ENCODE measurements at regions not wholly inside any gene's neighbourhood (a gene's known extent, or its start where the extent isn't known, plus 50 kb on each side); places are given as distances from the start of the nearest gene placed in this dataset.

DNA sequence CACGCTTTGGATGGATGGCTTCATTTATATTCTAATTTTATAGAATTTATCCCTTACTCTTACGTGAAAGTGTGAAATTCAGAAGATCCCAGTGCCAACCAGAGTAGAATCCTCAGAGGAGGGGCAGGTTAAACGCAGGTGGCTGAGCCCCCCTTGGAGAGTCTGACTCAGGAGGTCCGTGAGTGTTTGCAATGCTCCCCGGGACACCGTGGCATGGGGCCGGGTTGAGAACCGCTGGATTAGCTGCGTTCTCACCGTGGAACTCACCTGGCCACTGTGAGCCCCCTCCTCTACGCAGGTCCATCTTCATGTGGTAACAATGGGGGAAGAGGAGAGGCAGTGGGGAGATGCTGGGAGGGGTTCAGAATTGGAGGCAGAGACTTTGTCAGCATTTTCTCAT is 638.0 kb upstream of the MKI67 start:
- no peaks in the 10 kb centered on the region for H3K36me3 ChIP-seq (ENCODE audit: control insufficient read depth, insufficient read depth, low read length)
- no peaks in the 10 kb centered on the region for H3K4me1 ChIP-seq (ENCODE audit: control insufficient read depth, insufficient read depth, low read length)
- no peak overlapping the region for H3K4me3 ChIP-seq (ENCODE audit: low read length)
- H3K9ac ChIP-seq (ENCODE audit: low read length): no peak overlapping the region
- H3K9me3 ChIP-seq (ENCODE audit: control insufficient read depth, low read length): no peaks in the 10 kb centered on the region
- no peaks in the 10 kb centered on the region for H3K27me3 ChIP-seq (ENCODE audit: control insufficient read depth, insufficient read depth, low read length)

DNA sequence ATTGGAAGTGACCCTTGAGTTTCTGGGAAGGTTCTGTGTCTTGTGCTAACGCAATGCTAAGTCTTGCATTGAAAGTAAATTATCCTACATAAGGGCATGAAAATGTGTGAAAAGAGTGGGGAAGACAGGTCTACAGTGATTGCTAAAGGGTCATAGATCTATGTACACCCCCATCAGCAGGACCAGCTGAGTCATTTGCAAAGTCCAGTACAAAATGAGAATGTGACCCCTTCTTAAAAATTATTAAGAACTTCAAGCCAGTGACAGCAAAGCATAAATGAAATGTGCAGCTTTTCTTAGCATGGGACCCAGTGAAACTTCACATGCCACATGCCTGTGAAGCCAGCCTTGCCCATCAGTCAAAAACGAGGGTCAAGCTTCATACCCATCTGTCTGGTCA is 640.7 kb upstream of the MKI67 start:
- Histone ChIP-seq H3K9me3 (ENCODE audit: control insufficient read depth, low read length) (no peaks in the 10 kb centered on the region), H3K4me1 (ENCODE audit: control insufficient read depth, insufficient read depth, low read length) (no peaks in the 10 kb centered on the region), H3K36me3 (ENCODE audit: control insufficient read depth, insufficient read depth, low read length) (no peaks in the 10 kb centered on the region), H3K9ac (ENCODE audit: low read length) (no peak overlapping the region), H3K4me3 (ENCODE audit: low read length) (no peak overlapping the region), H3K27me3 (ENCODE audit: control insufficient read depth, insufficient read depth, low read length) (no peaks in the 10 kb centered on the region)

DNA sequence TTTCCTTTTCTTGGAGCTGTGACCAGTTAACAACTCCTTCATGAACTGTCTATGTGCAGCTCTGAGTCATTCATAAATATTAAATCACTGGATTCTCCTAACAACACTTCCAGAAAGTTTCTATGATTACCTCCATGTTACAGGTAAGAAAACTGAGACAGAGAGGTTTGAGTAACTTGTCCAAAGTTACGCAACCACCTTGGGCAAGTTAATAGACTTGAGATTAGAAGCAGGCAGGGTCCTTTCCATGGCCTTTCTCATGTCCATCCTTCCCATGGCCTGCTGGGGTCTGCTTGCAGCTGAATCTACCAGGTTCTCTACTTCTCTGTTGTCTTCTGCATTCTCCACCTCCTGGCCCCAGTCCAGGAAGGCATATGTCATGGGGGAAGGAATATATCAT is 648.8 kb upstream of the MKI67 start:
- Histone ChIP-seq H3K27me3 (ENCODE audit: control insufficient read depth, insufficient read depth, low read length) (no peaks in the 10 kb centered on the region), H3K9me3 (ENCODE audit: control insufficient read depth, low read length) (no peaks in the 10 kb centered on the region), H3K36me3 (ENCODE audit: control insufficient read depth, insufficient read depth, low read length) (no peaks in the 10 kb centered on the region), H3K9ac (ENCODE audit: low read length) (no peak overlapping the region), H3K4me3 (ENCODE audit: low read length) (no peak overlapping the region), H3K4me1 (ENCODE audit: control insufficient read depth, insufficient read depth, low read length) (no peaks in the 10 kb centered on the region)

GRCh38 chr10:128775743-128776142 is 649.5 kb upstream of the MKI67 start:
- Histone ChIP-seq H3K9ac (ENCODE audit: low read length) (no peak overlapping the region), H3K4me1 (ENCODE audit: control insufficient read depth, insufficient read depth, low read length) (no peaks in the 10 kb centered on the region), H3K27me3 (ENCODE audit: control insufficient read depth, insufficient read depth, low read length) (no peaks in the 10 kb centered on the region), H3K4me3 (ENCODE audit: low read length) (no peak overlapping the region), H3K9me3 (ENCODE audit: control insufficient read depth, low read length) (no peaks in the 10 kb centered on the region), H3K36me3 (ENCODE audit: control insufficient read depth, insufficient read depth, low read length) (no peaks in the 10 kb centered on the region)

DNA sequence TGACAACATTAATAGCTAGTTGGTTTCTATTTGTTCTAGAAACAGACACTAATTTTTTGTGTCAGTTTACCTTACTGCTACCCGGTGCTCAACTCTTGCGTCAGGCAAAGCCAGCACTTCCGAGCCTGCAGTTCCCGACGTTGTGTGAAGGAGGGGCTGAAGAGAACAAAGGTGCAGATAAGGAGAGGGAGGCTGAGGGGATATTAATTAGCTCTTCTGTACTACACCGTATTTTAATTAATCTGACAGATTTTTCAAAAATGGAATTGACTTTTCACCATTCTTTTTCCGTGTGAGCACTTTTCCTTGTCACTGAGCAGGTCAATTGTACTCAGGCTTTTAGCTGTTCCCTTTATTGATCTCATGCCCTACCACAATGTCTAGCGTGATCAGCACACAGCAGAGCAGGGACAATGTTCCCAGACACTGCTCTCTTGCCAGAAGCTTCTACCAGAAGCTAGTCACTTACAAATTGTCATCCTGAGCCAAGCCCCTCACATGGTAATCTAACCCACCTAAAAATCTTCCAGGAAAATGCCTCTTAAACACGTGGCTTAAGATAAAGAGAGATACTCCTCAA is 650.5 kb upstream of the MKI67 start:
- H3K27me3 ChIP-seq (ENCODE audit: control insufficient read depth, insufficient read depth, low read length): no peaks in the 10 kb centered on the region
- H3K4me1 ChIP-seq (ENCODE audit: control insufficient read depth, insufficient read depth, low read length): no peaks in the 10 kb centered on the region
- no peaks in the 10 kb centered on the region for H3K9me3 ChIP-seq (ENCODE audit: control insufficient read depth, low read length)
- no peak overlapping the region for H3K4me3 ChIP-seq (ENCODE audit: low read length)
- no peak overlapping the region for H3K9ac ChIP-seq (ENCODE audit: low read length)
- no peaks in the 10 kb centered on the region for H3K36me3 ChIP-seq (ENCODE audit: control insufficient read depth, insufficient read depth, low read length)

- no peaks in the 10 kb centered on the region for H3K9me3 ChIP-seq (ENCODE audit: control insufficient read depth, low read length)
These were observed 651.1 kb upstream of the MKI67 start for GRCh38 chr10:128777342-128777741.

GRCh38 chr10:128779416-128779815 is 653.2 kb upstream of the MKI67 start:
- Histone ChIP-seq H3K27me3 (ENCODE audit: control insufficient read depth, insufficient read depth, low read length) (no peaks in the 10 kb centered on the region), H3K9ac (ENCODE audit: low read length) (no peak overlapping the region), H3K9me3 (ENCODE audit: control insufficient read depth, low read length) (no peaks in the 10 kb centered on the region)

More at GRCh38 chr10:128777342-128777741, 651.1 kb upstream of the MKI67 start:
- no peak overlapping the region for H3K4me3 ChIP-seq (ENCODE audit: low read length)
- no peak overlapping the region for H3K9ac ChIP-seq (ENCODE audit: low read length)
- no peaks in the 10 kb centered on the region for H3K27me3 ChIP-seq (ENCODE audit: control insufficient read depth, insufficient read depth, low read length)
- H3K4me1 ChIP-seq (ENCODE audit: control insufficient read depth, insufficient read depth, low read length): no peaks in the 10 kb centered on the region
- no peaks in the 10 kb centered on the region for H3K36me3 ChIP-seq (ENCODE audit: control insufficient read depth, insufficient read depth, low read length)

GRCh38 chr10:128780156-128780761 is 654.0 kb upstream of the MKI67 start:
- Histone ChIP-seq H3K4me1 (ENCODE audit: control insufficient read depth, insufficient read depth, low read length) (no peaks in the 10 kb centered on the region), H3K4me3 (ENCODE audit: low read length) (no peak overlapping the region), H3K27me3 (ENCODE audit: control insufficient read depth, insufficient read depth, low read length) (no peaks in the 10 kb centered on the region), H3K36me3 (ENCODE audit: control insufficient read depth, insufficient read depth, low read length) (no peaks in the 10 kb centered on the region), H3K9ac (ENCODE audit: low read length) (no peak overlapping the region), H3K9me3 (ENCODE audit: control insufficient read depth, low read length) (no peaks in the 10 kb centered on the region)

More at GRCh38 chr10:128779416-128779815, 653.2 kb upstream of the MKI67 start:
- H3K4me1 ChIP-seq (ENCODE audit: control insufficient read depth, insufficient read depth, low read length): no peaks in the 10 kb centered on the region
- H3K36me3 ChIP-seq (ENCODE audit: control insufficient read depth, insufficient read depth, low read length): no peaks in the 10 kb centered on the region
- no peak overlapping the region for H3K4me3 ChIP-seq (ENCODE audit: low read length)

GRCh38 chr10:128781637-128782036 is 655.4 kb upstream of the MKI67 start:
- Histone ChIP-seq H3K4me1 (ENCODE audit: control insufficient read depth, insufficient read depth, low read length) (no peaks in the 10 kb centered on the region), H3K9me3 (ENCODE audit: control insufficient read depth, low read length) (no peaks in the 10 kb centered on the region), H3K27me3 (ENCODE audit: control insufficient read depth, insufficient read depth, low read length) (no peaks in the 10 kb centered on the region), H3K9ac (ENCODE audit: low read length) (no peak overlapping the region), H3K36me3 (ENCODE audit: control insufficient read depth, insufficient read depth, low read length) (no peaks in the 10 kb centered on the region), H3K4me3 (ENCODE audit: low read length) (no peak overlapping the region)

DNA sequence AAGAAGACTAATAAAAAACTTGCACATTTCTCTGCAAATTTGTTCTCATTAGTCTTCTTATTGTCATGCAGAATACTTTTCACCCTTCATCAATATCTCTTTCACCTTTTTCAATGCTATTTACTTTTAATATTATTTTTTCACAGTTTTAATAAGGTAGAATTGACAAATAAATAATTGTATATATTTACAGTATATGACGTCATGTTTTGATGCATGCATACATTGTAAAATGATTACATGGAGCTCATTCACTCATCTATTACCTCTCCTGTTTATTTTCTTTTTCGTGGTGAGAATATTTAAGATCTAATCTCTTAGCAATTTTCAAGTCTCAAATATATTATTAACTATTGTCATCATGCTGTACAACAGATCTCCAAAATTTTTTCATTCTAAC is 658.2 kb upstream of the MKI67 start:
- Histone ChIP-seq H3K4me3 (ENCODE audit: low read length) (no peak overlapping the region), H3K9ac (ENCODE audit: low read length) (no peak overlapping the region), H3K9me3 (ENCODE audit: control insufficient read depth, low read length) (no peaks in the 10 kb centered on the region), H3K4me1 (ENCODE audit: control insufficient read depth, insufficient read depth, low read length) (no peaks in the 10 kb centered on the region), H3K27me3 (ENCODE audit: control insufficient read depth, insufficient read depth, low read length) (no peaks in the 10 kb centered on the region), H3K36me3 (ENCODE audit: control insufficient read depth, insufficient read depth, low read length) (no peaks in the 10 kb centered on the region)

- H3K36me3 ChIP-seq (ENCODE audit: control insufficient read depth, insufficient read depth, low read length): no peaks in the 10 kb centered on the region
- H3K9ac ChIP-seq (ENCODE audit: low read length): no peak overlapping the region
- no peaks in the 10 kb centered on the region for H3K9me3 ChIP-seq (ENCODE audit: control insufficient read depth, low read length)
- H3K4me3 ChIP-seq (ENCODE audit: low read length): no peak overlapping the region
- no peaks in the 10 kb centered on the region for H3K27me3 ChIP-seq (ENCODE audit: control insufficient read depth, insufficient read depth, low read length)
- no peaks in the 10 kb centered on the region for H3K4me1 ChIP-seq (ENCODE audit: control insufficient read depth, insufficient read depth, low read length)
These were observed 666.4 kb upstream of the MKI67 start for GRCh38 chr10:128792426-128793140.

DNA sequence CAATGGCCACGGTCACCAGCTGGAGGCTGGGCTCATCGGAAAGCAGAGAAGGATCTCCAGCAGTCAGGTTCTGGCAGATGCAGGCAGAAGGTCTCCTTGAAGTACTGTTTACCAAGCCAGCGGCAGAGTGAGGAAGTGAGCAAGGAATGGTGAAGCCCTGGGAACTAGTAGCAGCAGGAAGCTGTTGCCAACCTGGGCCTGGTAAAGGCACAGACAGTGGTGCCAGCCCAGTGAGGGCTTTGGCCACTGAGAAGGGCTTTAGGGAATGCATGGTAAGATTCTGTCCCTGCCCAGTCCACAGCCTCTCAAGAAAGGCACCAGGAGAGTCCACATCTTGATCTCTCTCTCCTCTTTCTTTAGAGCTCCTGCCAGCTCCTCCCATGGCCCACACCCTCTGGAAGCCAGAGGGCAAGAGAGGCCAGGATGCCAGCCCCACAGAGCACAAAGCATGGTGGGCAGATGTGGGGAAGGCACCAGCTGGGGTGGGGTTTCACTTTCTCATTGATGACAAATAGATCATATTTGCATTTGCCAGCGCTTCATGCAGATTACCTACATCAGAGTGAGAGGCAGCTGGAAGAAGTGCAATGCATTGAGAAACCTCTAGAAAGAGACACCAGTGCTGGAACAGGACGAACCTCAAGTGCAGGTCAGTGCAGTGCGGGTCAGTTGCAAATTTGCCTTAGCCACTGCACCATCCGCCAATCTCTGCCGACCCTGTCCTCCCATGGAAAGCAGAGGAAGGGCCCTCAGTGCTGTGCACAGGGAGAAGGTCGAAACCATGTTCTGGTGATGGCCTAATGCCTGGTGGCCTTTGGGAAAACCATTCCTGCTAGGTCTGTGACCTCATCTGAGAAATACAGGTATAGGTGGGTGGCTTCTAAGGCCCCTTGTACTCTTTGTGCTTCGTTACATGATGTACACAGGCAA is 667.8 kb upstream of the MKI67 start:
- Histone ChIP-seq H3K9me3 (ENCODE audit: control insufficient read depth, low read length) (no peaks in the 10 kb centered on the region), H3K4me1 (ENCODE audit: control insufficient read depth, insufficient read depth, low read length) (no peaks in the 10 kb centered on the region), H3K36me3 (ENCODE audit: control insufficient read depth, insufficient read depth, low read length) (no peaks in the 10 kb centered on the region), H3K9ac (ENCODE audit: low read length) (no peak overlapping the region), H3K4me3 (ENCODE audit: low read length) (no peak overlapping the region), H3K27me3 (ENCODE audit: control insufficient read depth, insufficient read depth, low read length) (no peaks in the 10 kb centered on the region)

Measured in mucosa of stomach (tissue), 1 donor.